Ishikawa (cell line): ENCODE measurements at regions not wholly inside any gene's neighbourhood (a gene's known extent, or its start where the extent isn't known, plus 50 kb on each side); places are given as distances from the start of the nearest gene placed in this dataset.
A peak's percentile ranks its signal among the peaks of the same experiment; 100 is the strongest.

Experiments
- CEBPB ChIP-seq: IDR thresholded peaks from 2 replicates; pipeline ENCODE4 v1.6.1; 2012
- CREB1 ChIP-seq: IDR thresholded peaks from 2 replicates; pipeline ENCODE4 v1.6.1; 2012; ENCODE audit warnings: low read depth
- EGR1 ChIP-seq: IDR thresholded peaks from 2 replicates; pipeline ENCODE4 v1.6.1; 2012
- EP300 ChIP-seq: IDR thresholded peaks from 2 replicates; pipeline ENCODE4 v1.6.1; 2012; ENCODE audit warnings: borderline replicate concordance
- FOXM1 ChIP-seq: IDR thresholded peaks from 2 replicates; pipeline ENCODE4 v1.6.1; 2012; ENCODE audit warnings: low read depth, borderline replicate concordance
- NFIC ChIP-seq: IDR thresholded peaks from 2 replicates; pipeline ENCODE4 v1.6.1; 2012
- RAD21 ChIP-seq: IDR thresholded peaks from 2 replicates; pipeline ENCODE4 v1.6.1; 2012; ENCODE audit warnings: low read depth
- TAF1 ChIP-seq: IDR thresholded peaks from 2 replicates; pipeline ENCODE4 v1.6.1; 2012; ENCODE audit warnings: low read depth, mild to moderate bottlenecking
- TCF12 ChIP-seq: IDR thresholded peaks from 2 replicates; pipeline ENCODE4 v1.6.1; 2012; ENCODE audit warnings: low read depth
- TEAD4 ChIP-seq: IDR thresholded peaks from 2 replicates; pipeline ENCODE4 v1.6.1; 2012
- YY1 ChIP-seq: IDR thresholded peaks from 2 replicates; pipeline ENCODE4 v1.6.1; 2012; ENCODE audit warnings: low read depth
- ZBTB7A ChIP-seq: IDR thresholded peaks from 2 replicates; pipeline ENCODE4 v1.6.1; 2012; ENCODE audit warnings: low read depth
- TF ChIP-seq, protein P1 (sequence below): IDR thresholded peaks from 2 replicates; pipeline ENCODE4 v1.6.1; 2012
- TF ChIP-seq, protein P2 (sequence below): IDR thresholded peaks from 2 replicates; pipeline ENCODE4 v1.6.1; 2012
- TF ChIP-seq, protein P3 (sequence below): IDR thresholded peaks from 2 replicates; pipeline ENCODE4 v1.6.1; 2012; ENCODE audit warnings: low read depth, mild to moderate bottlenecking

DNA sequence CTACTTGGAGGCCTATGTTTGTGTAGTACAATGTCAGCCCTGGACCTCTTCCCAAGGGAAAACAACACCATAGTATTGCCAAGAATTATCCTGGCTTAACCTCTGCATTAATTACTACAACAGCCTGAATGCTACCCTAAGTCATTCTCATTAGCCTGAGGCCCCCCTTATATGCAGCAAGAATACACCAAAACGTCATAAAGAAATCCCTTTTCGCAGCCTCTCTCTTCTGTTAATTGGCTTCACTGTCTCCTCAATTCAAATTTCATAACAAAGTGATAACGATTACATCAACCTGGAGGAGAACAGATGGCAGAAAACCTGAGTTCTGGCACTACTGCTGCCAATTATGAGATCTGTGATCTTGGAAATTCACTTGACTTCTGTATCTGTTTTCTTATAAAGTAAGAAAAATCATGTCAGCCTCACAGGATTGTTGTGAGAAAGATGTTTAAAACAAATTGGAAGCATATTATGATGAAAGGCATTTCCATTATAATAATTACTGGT, 1663.1 kb downstream of the STIM2 start:
- TF ChIP-seq NFIC, result no peak

DNA sequence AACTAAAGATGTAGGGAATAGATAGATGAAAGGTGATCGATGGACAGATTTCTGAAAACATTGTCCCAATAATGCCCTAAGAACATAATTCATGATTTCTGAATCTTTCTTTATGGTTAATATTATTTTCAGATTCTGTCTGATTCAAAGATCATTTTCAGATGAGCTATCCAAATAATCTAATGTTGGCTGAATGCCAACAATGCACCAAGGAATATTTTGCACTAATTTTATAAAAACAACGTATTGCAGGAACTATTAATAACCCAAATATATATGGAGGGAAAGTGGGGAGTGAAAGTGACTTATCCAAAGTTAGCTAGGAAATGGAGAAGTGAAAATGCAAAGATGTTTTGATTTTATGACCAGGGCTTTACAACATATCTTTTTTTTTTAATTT, 1675.5 kb downstream of the STIM2 start:
- TF ChIP-seq, protein P1, sequence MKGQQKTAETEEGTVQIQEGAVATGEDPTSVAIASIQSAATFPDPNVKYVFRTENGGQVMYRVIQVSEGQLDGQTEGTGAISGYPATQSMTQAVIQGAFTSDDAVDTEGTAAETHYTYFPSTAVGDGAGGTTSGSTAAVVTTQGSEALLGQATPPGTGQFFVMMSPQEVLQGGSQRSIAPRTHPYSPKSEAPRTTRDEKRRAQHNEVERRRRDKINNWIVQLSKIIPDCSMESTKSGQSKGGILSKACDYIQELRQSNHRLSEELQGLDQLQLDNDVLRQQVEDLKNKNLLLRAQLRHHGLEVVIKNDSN, result no peak
- peak; percentile 31; the same call in 1 of the 2 replicates for TF ChIP-seq NFIC

DNA sequence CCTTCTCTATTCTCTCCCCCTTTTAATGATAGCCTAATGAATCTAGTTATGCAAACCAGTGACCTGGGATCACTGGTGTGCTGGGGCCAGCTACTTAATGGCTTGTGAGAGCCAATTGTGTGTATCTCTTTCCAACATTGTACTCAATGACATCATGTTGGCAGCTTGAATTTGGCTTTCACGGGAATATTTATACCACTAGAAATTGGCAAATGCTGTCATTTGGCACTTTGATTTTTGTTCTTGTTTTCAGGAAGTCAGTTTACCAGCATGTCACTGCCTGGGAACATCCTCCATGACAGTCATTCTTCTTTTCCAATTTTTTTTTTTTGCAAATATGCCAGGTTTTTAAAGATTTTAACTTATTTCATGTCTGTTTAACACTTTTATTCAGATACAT, 1685.3 kb downstream of the STIM2 start:
- TF ChIP-seq, protein P1, result no peak
- TF ChIP-seq CEBPB (no peak), YY1 (no peak)

DNA sequence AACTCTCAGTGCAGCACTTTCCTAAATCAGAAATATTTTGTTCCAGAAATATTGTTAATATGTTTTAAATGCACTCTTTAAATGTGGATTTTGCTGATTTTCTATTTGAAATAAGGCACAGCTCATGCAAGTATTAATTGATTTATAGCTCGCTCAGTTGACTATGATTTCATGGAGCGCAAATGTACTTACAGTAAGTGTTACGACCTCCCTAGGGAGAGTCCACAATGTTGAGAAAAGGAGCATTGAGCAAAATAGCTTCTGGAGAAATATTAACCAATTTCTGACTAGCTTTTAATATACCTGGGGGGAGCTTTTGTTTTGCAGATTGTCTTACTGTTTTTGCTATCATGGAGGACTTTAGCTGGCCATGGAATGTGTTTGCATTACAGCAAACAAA, 1687.5 kb downstream of the STIM2 start:
- TF ChIP-seq EGR1 (no peak), TCF12 (no peak), ZBTB7A (no peak), RAD21 (no peak), YY1 (no peak), FOXM1 (no peak), EP300 (no peak), TAF1 (no peak), CREB1 (no peak)
- TF ChIP-seq, protein P2, sequence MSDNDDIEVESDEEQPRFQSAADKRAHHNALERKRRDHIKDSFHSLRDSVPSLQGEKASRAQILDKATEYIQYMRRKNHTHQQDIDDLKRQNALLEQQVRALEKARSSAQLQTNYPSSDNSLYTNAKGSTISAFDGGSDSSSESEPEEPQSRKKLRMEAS, result no peak
- TF ChIP-seq, protein P3, sequence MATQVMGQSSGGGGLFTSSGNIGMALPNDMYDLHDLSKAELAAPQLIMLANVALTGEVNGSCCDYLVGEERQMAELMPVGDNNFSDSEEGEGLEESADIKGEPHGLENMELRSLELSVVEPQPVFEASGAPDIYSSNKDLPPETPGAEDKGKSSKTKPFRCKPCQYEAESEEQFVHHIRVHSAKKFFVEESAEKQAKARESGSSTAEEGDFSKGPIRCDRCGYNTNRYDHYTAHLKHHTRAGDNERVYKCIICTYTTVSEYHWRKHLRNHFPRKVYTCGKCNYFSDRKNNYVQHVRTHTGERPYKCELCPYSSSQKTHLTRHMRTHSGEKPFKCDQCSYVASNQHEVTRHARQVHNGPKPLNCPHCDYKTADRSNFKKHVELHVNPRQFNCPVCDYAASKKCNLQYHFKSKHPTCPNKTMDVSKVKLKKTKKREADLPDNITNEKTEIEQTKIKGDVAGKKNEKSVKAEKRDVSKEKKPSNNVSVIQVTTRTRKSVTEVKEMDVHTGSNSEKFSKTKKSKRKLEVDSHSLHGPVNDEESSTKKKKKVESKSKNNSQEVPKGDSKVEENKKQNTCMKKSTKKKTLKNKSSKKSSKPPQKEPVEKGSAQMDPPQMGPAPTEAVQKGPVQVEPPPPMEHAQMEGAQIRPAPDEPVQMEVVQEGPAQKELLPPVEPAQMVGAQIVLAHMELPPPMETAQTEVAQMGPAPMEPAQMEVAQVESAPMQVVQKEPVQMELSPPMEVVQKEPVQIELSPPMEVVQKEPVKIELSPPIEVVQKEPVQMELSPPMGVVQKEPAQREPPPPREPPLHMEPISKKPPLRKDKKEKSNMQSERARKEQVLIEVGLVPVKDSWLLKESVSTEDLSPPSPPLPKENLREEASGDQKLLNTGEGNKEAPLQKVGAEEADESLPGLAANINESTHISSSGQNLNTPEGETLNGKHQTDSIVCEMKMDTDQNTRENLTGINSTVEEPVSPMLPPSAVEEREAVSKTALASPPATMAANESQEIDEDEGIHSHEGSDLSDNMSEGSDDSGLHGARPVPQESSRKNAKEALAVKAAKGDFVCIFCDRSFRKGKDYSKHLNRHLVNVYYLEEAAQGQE, result no peak
- TF ChIP-seq, protein P1, result no peak

DNA sequence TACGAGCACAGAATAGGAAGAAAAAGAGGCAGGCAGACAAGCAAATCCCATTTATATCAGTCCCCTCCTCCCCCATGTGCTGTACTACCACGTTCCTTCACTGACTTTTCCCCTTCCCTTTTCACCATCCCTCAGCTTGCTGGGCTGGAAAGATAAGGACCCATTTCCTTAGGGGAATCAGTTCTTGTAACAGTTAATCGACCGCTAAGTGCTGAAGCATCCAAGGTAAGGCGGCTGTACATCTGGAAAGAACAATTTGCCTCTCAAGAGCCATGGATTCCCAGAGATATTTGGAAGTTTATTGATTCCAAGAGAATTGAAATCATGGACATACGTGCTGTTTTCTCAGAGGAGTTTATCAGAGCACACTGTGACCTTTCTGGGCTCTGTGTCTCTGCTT, 1688.0 kb downstream of the STIM2 start:
- no peak for TF ChIP-seq TEAD4

DNA sequence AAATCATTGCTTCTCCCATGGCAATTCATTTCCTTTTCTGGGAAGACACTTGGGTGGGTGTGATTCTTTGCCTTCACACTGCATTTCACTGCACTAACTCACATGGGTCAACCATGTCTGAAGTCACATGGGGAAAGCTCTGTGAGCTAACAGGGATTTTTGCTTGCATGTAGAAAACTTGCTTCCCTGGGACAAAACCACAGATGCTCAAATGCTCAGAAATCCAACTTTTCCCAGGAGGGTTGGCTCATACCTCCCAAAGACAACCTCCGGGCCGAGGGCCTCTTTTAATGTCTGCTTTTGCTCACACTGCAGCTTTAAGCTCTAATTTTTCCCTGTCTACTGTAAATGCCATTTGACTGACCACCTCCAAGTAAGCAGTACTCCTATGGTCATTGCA, 1695.2 kb downstream of the STIM2 start:
- TF ChIP-seq, protein P2, result no peak
- TF ChIP-seq, protein P3, result no peak
- TF ChIP-seq RAD21 (no peak), TAF1 (no peak), EGR1 (no peak), CREB1 (no peak), FOXM1 (no peak), ZBTB7A (no peak), TEAD4 (no peak), TCF12 (no peak), YY1 (no peak), EP300 (no peak), NFIC (no peak), CEBPB (no peak)
- TF ChIP-seq, protein P1, result no peak

DNA sequence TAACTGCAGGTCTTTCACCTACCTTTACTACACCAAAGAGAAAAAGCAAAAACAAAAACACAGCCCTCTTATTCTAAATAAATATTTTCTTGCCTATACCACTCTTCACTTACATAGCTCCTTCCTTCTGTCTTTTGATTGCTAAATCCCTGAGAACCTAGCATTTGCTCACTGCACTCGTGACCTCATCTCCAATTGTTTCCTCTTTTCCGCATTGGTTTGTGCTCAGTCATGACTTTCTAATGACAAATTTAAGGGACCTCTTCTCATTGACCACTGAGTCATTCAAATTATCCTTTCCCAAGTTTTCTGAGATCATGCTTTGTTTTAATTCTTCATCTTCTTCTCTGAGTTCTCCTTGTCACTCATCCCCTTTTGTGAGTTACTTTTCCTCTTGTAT, 1697.1 kb downstream of the STIM2 start:
- TF ChIP-seq, protein P2, result no peak
- no peak for TF ChIP-seq EGR1
- TF ChIP-seq CEBPB, result no peak
- no peak for TF ChIP-seq YY1
- no peak for TF ChIP-seq NFIC
- TF ChIP-seq FOXM1, result no peak
- no peak for TF ChIP-seq ZBTB7A
- no peak for TF ChIP-seq TEAD4
- TF ChIP-seq TCF12, result no peak
- TF ChIP-seq, protein P1, result no peak
- TF ChIP-seq CREB1, result no peak
- TF ChIP-seq, protein P3, result no peak
- TF ChIP-seq EP300, result no peak
- TF ChIP-seq TAF1, result no peak
